K562 (cell line): ENCODE measurements at regions not wholly inside any gene's neighbourhood (a gene's known extent, or its start where the extent isn't known, plus 50 kb on each side); places are given as distances from the start of the nearest gene placed in this dataset.

Source experiments
- ATAC-seq: fragments of 200-7000 bp; cut with Tn5 transposase; 3 replicates; pipeline ENCODE4 v1.9.1; 2020; ENCODE audit warnings: moderate library complexity
- BruUV-seq: library from RNA; stranded (reverse); fragments of 400-500 nt; replicated peaks from 2 replicates; lab custom pipeline; 2021; lab: Mats Ljungman, UMichigan
- CTCF ChIA-PET: fragments of 300-600 bp; formaldehyde crosslinking; extraction: SDS; loops from one replicate; lab custom pipeline; 2021; ENCODE audit warnings: low intra/inter-chr PET ratio; lab: Yijun Ruan, JAX
- POLR2A ChIA-PET: fragments of 300-600, 350-650 bp; sonication (Branson Sonifier 250); formaldehyde crosslinking; extraction: SDS; loops from one replicate; lab custom pipeline; 2021; ENCODE audit warnings: antibody characterized with exemption, inconsistent platforms; lab: Yijun Ruan, JAX
- DNase-seq, 4 experiments: peaks; one replicate each; pipeline versions ENCODE4 v3.0.0 to v3.0.0-alpha.2; 2011 to 2018; ENCODE audit warnings: low spot score in 3 of 4, mixed read lengths in 3 of 4; ENCODE audit errors: extremely low read depth in 1 of 4
- FAIRE-seq: peaks from 2 replicates; lab custom pipeline; 2011; peaks lifted over from hg19 to GRCh38; lab: Jason Lieb, UNC
- H2AFZ ChIP-seq: 2 replicates; pipeline ENCODE4 v1.6.0; 2011; ENCODE audit warnings: low read depth, low read length, control low read depth, inconsistent platforms
- H3K27ac ChIP-seq: fragments of 200-600 bp; 3 replicates; pipeline ENCODE4 v1.8.0; 2011; ENCODE audit warnings: low read depth, mild to moderate bottlenecking, control low read depth, inconsistent platforms, low read length, moderate library complexity, mixed read lengths; ENCODE audit errors: extremely low read depth
- H3K27me3 ChIP-seq, 2 experiments: fragments of 300-600 bp in 1 of 2; 2 replicates in 1 of 2; 3 replicates in 1 of 2; pipeline versions ENCODE4 v1.6.0 to v1.8.0; 2011; ENCODE audit warnings: inconsistent platforms in 2 of 2, low read length in 2 of 2, mild to moderate bottlenecking in 1 of 2, mixed read lengths in 1 of 2, moderate library complexity in 1 of 2; ENCODE audit not compliant: control insufficient read depth in 2 of 2, insufficient read depth in 2 of 2
- H3K36me3 ChIP-seq: fragments of 300-600 bp; 3 replicates; pipeline ENCODE4 v1.8.0; 2011; ENCODE audit warnings: mild to moderate bottlenecking, low read length, inconsistent platforms; ENCODE audit not compliant: control insufficient read depth, insufficient read depth
- H3K4me1 ChIP-seq, 2 experiments: fragments of 200-600 bp in 1 of 2; replicated peaks in 1 of 2; 2 replicates in 1 of 2; 3 replicates in 1 of 2; pipeline versions ENCODE4 v1.5.1 to v1.8.0; 2011; ENCODE audit warnings: inconsistent platforms in 2 of 2, low read length in 2 of 2, mild to moderate bottlenecking in 1 of 2, mixed read lengths in 1 of 2, moderate library complexity in 1 of 2; ENCODE audit not compliant: control insufficient read depth in 2 of 2, insufficient read depth in 2 of 2
- H3K4me2 ChIP-seq: 2 replicates; pipeline ENCODE4 v1.6.1; 2011; ENCODE audit warnings: low read length, control low read depth, inconsistent platforms, mixed read lengths; ENCODE audit not compliant: insufficient read depth
- H3K4me3 ChIP-seq: fragments of 200-600 bp; sonication (generic), shearing (Covaris generic); 2 replicates; pipeline ENCODE4 v1.5.1; 2016; ENCODE audit warnings: control low read depth, inconsistent platforms
- H3K79me2 ChIP-seq: fragments of 200-600 bp; 3 replicates; pipeline ENCODE4 v1.8.0; 2011; ENCODE audit warnings: low read length, inconsistent platforms; ENCODE audit not compliant: control insufficient read depth, insufficient read depth
- H3K9ac ChIP-seq, 2 experiments: 2 replicates each; pipeline versions ENCODE4 v1.6.0 to v1.6.1; 2011; ENCODE audit warnings: low read depth in 2 of 2, low read length in 2 of 2, control low read depth in 1 of 2, inconsistent platforms in 1 of 2, mild to moderate bottlenecking in 1 of 2, mixed read lengths in 1 of 2; ENCODE audit not compliant: insufficient read depth in 1 of 2
- H3K9me1 ChIP-seq: one replicate; pipeline ENCODE4 v1.6.0; 2011; ENCODE audit warnings: inconsistent platforms, mild to moderate bottlenecking, low read length, moderate library complexity; ENCODE audit not compliant: control insufficient read depth, insufficient read depth
- H3K9me3 ChIP-seq: replicated peaks from 2 replicates; pipeline ENCODE4 v1.5.1; 2011; ENCODE audit warnings: low read depth, low read length, inconsistent platforms; ENCODE audit not compliant: control insufficient read depth, insufficient read depth
- H4K20me1 ChIP-seq: replicated peaks from 2 replicates; pipeline ENCODE4 v1.6.1; 2011; ENCODE audit warnings: low read length, inconsistent platforms, mixed read lengths; ENCODE audit not compliant: control insufficient read depth, insufficient read depth
- ARID4B ChIP-seq: sonication (generic); formaldehyde crosslinking; IDR thresholded peaks from 2 replicates; pipeline ENCODE4 v1.8.0; 2022; ENCODE audit warnings: mild to moderate bottlenecking, missing genetic modification reagents
- BCL6 ChIP-seq: fragments of 250-450 bp; sonication (Bioruptor Pico); IDR thresholded peaks from 2 replicates; pipeline ENCODE4 v1.4.0; 2020
- GTF2B ChIP-seq: IDR thresholded peaks from 2 replicates; pipeline ENCODE4 v1.6.1; 2011; ENCODE audit not compliant: insufficient read length; ENCODE audit errors: extremely low read depth
- HDAC1 ChIP-seq, 2 experiments: fragments of 450-650 bp; IDR thresholded peaks; 2 replicates each; pipeline ENCODE4 v1.6.1; 2016 to 2017; ENCODE audit warnings: inconsistent platforms in 1 of 2, mild to moderate bottlenecking in 1 of 2, moderate library complexity in 1 of 2
- RBBP5 ChIP-seq: fragments of 200-600 bp; sonication (generic); IDR thresholded peaks from 2 replicates; pipeline ENCODE4 v1.6.1; 2012; ENCODE audit warnings: borderline replicate concordance, mild to moderate bottlenecking, low read length, control low read depth, inconsistent platforms; ENCODE audit not compliant: insufficient read depth, poor library complexity, severe bottlenecking
- USF2 ChIP-seq: sonication (generic); formaldehyde crosslinking; IDR thresholded peaks from 2 replicates; pipeline ENCODE4 v1.5.0; 2020; ENCODE audit warnings: missing genetic modification reagents
- in situ Hi-C: fragments of 300-500 bp; cut with MboI; formaldehyde crosslinking; loops from 4 replicates; pipeline ENCODE4 v1.15.0; 2018; ENCODE audit warnings: inconsistent platforms, mixed read lengths
- intact Hi-C: fragments of 100-400 bp; cut with micrococcal nuclease; formaldehyde crosslinking; loops from 2 replicates; pipeline ENCODE4 v1.14.2; 2022

GRCh38 chr6:11419763-11420453 is 117.6 kb upstream of the TMEM170B start:
- Histone ChIP-seq H3K4me3 (no peak overlapping the region), H3K9me3 (no peaks in the 10 kb centered on the region), H2AFZ (no peak overlapping the region), H3K4me2 (no peak overlapping the region), H3K4me1 (peaks cover 0 to 7% of the 10 kb centered on the region in 2 experiments; a peak in 1 of 5 replicates), H3K79me2 (no peaks in the 10 kb centered on the region), H3K27ac (no peak overlapping the region), H3K27me3 (no peaks in the 10 kb centered on the region), H3K36me3 (no peaks in the 10 kb centered on the region), H3K9ac (no peak overlapping the region), H4K20me1 (no peaks in the 10 kb centered on the region), H3K9me1 (no peaks in the 10 kb centered on the region)
- ATAC-seq (no peak), DNase-seq (no peak), FAIRE-seq (no peak)
- CTCF ChIA-PET: no interaction called here
- BruUV-seq: no TSS peak
- POLR2A ChIA-PET: no interaction called here
- TF ChIP-seq GTF2B (no peak), USF2 (no peak), ARID4B (CRISPR knock-in tag) (no peak), HDAC1 (IDR thresholded peaks at IDR 0.05) (no peak), RBBP5 (no peak), BCL6 (CRISPR knock-in tag) (no peak)
- in situ Hi-C loops (no loop called here), intact Hi-C loops (no loop called here)
